Activated CD8-positive, alpha-beta T cell treated with anti-CD3 and anti-CD28 coated beads for 36 hours (primary cell): ENCODE measurements at regions not wholly inside any gene's neighbourhood (a gene's known extent, or its start where the extent isn't known, plus 50 kb on each side); places are given as distances from the start of the nearest gene placed in this dataset.

Experiments
- ATAC-seq: fragments of 200-7000 bp; cut with Tn5 transposase; one replicate; pipeline ENCODE4 v1.10.0; 2021; ENCODE audit warnings: mild to moderate bottlenecking, moderate library complexity
- CTCF ChIA-PET: fragments of 350-600 bp; sonication (Branson Sonifier 250); formaldehyde crosslinking; loops from one replicate; lab custom pipeline; 2021; ENCODE audit warnings: antibody characterized with exemption; lab: Charles Lee
- POLR2A ChIA-PET: fragments of 350-600 bp; sonication (Branson Sonifier 250); formaldehyde crosslinking; loops from one replicate; lab custom pipeline; 2021; ENCODE audit warnings: antibody characterized with exemption; lab: Charles Lee
- DNase-seq: peaks from one replicate; pipeline ENCODE4 v3.0.0-alpha.2; 2020
- H3K27ac Mint-ChIP-seq: one replicate; pipeline ENCODE4 v1.8.0; 2021; ENCODE audit warnings: mild to moderate bottlenecking, mixed read lengths
- H3K27me3 Mint-ChIP-seq: one replicate; pipeline ENCODE4 v1.8.0; 2021; ENCODE audit warnings: mixed read lengths
- H3K36me3 Mint-ChIP-seq: one replicate; pipeline ENCODE4 v1.8.0; 2021; ENCODE audit warnings: low read depth, mixed read lengths
- H3K4me1 Mint-ChIP-seq: one replicate; pipeline ENCODE4 v1.8.0; 2021; ENCODE audit warnings: low read depth, mixed read lengths
- H3K4me3 Mint-ChIP-seq: one replicate; pipeline ENCODE4 v1.8.0; 2021; ENCODE audit warnings: mild to moderate bottlenecking, moderate library complexity, mixed read lengths
- H3K9me3 Mint-ChIP-seq: one replicate; pipeline ENCODE4 v1.8.0; 2021; ENCODE audit warnings: mixed read lengths
- intact Hi-C: fragments of 100-400 bp; cut with micrococcal nuclease; formaldehyde crosslinking; loops from one replicate; pipeline ENCODE4 v1.10.0; 2022
- TF ChIP-seq, protein P1 (sequence below): fragments of 200-600 bp; IDR thresholded peaks from one replicate; pipeline ENCODE4 v1.8.0; 2022; ENCODE audit warnings: antibody characterized with exemption, mild to moderate bottlenecking

GRCh38 chr3:152176241-152176640 lies 92.5 kb upstream of the MBNL1 start:
- no peaks in the 10 kb centered on the region for H3K27me3 Mint-ChIP-seq

GRCh38 chr3:152176998-152177397 lies 91.7 kb upstream of the MBNL1 start:
- CTCF ChIA-PET, result interaction anchor here (1.2 to 1.4 kb wide), 3 partner anchors 9 to 295 kb away, joined by 3 to 4 read pairs (median 3); no protein-coding TSS in a partner anchor
- no peaks in the 10 kb centered on the region for H3K27me3 Mint-ChIP-seq

More at GRCh38 chr3:152176241-152176640, 92.5 kb upstream of the MBNL1 start:
- H3K9me3 Mint-ChIP-seq, result no peaks in the 10 kb centered on the region
- H3K4me1 Mint-ChIP-seq, result peaks cover 24% of the 10 kb centered on the region
- H3K27ac Mint-ChIP-seq, result no peak overlapping the region
- no peak for DNase-seq
- intact Hi-C loops, result no loop called here
- no peaks in the 10 kb centered on the region for H3K36me3 Mint-ChIP-seq
- ChIA-PET POLR2A (no interaction called here), CTCF (interaction anchor here (1.4 kb wide), 1 partner anchor 10 kb away, joined by 4 read pairs; no protein-coding TSS in a partner anchor)
- TF ChIP-seq, protein P1, sequence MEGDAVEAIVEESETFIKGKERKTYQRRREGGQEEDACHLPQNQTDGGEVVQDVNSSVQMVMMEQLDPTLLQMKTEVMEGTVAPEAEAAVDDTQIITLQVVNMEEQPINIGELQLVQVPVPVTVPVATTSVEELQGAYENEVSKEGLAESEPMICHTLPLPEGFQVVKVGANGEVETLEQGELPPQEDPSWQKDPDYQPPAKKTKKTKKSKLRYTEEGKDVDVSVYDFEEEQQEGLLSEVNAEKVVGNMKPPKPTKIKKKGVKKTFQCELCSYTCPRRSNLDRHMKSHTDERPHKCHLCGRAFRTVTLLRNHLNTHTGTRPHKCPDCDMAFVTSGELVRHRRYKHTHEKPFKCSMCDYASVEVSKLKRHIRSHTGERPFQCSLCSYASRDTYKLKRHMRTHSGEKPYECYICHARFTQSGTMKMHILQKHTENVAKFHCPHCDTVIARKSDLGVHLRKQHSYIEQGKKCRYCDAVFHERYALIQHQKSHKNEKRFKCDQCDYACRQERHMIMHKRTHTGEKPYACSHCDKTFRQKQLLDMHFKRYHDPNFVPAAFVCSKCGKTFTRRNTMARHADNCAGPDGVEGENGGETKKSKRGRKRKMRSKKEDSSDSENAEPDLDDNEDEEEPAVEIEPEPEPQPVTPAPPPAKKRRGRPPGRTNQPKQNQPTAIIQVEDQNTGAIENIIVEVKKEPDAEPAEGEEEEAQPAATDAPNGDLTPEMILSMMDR, result no peak
- no peak overlapping the region for H3K4me3 Mint-ChIP-seq
- no peak for ATAC-seq

GRCh38 chr3:152177757-152178156 lies 91.0 kb upstream of the MBNL1 start:
- ATAC-seq (no peak), DNase-seq (no peak)
- Mint-ChIP-seq H3K27ac (no peak overlapping the region), H3K4me1 (peaks cover 32% of the 10 kb centered on the region), H3K27me3 (no peaks in the 10 kb centered on the region), H3K9me3 (no peaks in the 10 kb centered on the region), H3K4me3 (no peak overlapping the region), H3K36me3 (no peaks in the 10 kb centered on the region)
- CTCF ChIA-PET, result interaction anchor here (0.9 to 2.2 kb wide), 6 partner anchors 9 to 295 kb away, joined by 3 to 4 read pairs (median 3); no protein-coding TSS in a partner anchor
- POLR2A ChIA-PET, result interaction anchor here (0.9 to 1.1 kb wide), 2 partner anchors 18 to 132 kb away, joined by 3 read pairs; no protein-coding TSS in a partner anchor
- TF ChIP-seq, protein P1, result no peak
- intact Hi-C loops, result no loop called here

More at GRCh38 chr3:152176998-152177397, 91.7 kb upstream of the MBNL1 start:
- ATAC-seq (no peak), DNase-seq (no peak)
- Mint-ChIP-seq H3K9me3 (no peaks in the 10 kb centered on the region), H3K27ac (no peak overlapping the region), H3K4me1 (peaks cover 24% of the 10 kb centered on the region), H3K36me3 (no peaks in the 10 kb centered on the region), H3K4me3 (no peak overlapping the region)
- POLR2A ChIA-PET, result interaction anchor here (0.9 kb wide), 1 partner anchor 133 kb away, joined by 3 read pairs; no protein-coding TSS in a partner anchor
- TF ChIP-seq, protein P1, result no peak
- intact Hi-C loops, result no loop called here

DNA sequence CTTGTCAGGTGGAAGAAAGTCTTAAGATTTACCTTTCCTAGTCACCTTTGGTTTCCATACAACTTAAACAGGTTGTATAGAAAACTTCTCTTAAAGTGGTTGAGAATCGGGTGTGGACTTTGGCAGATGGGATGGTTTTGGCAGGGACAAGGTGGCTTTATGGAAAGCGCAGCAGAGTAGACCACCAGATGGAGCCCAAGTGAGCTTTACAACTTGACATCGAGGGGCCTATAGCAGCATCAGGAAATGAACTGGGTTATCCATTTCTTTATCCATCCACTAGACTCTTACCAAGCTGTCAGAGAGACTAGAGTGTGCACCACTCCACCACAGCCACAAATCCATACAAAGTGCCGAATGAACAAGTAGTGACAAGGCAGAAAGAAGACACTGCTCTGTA lies 85.3 kb upstream of the MBNL1 start:
- peak; percentile 82 for DNase-seq
- ChIA-PET POLR2A (interaction anchor here (0.6 to 1.6 kb wide), 7 partner anchors 26 to 294 kb away, joined by 3 to 7 read pairs (median 3); no protein-coding TSS in a partner anchor), CTCF (interaction anchor here (0.6 to 3.1 kb wide), 48 partner anchors 8 to 341 kb away, joined by 3 to 38 read pairs (median 4); partner anchors contain the start of gene MBNL1)
- peak overlapping the region; percentile 72 for H3K27ac Mint-ChIP-seq
- ATAC-seq, result peak; percentile 91
- peak overlapping the region; percentile 32 for H3K4me3 Mint-ChIP-seq
- H3K27me3 Mint-ChIP-seq, result no peaks in the 10 kb centered on the region
- no peaks in the 10 kb centered on the region for H3K36me3 Mint-ChIP-seq
- H3K9me3 Mint-ChIP-seq, result no peaks in the 10 kb centered on the region
- TF ChIP-seq, protein P1, result peak; percentile 71
- H3K4me1 Mint-ChIP-seq, result peaks cover 57% of the 10 kb centered on the region
- intact Hi-C loops, result loop anchor here (5.0 to 10.0 kb wide), 2 partner anchors 259 to 291 kb away; no protein-coding TSS in a partner anchor
